GM13977 (cell line): ENCODE measurements at regions not wholly inside any gene's neighbourhood (a gene's known extent, or its start where the extent isn't known, plus 50 kb on each side); places are given as distances from the start of the nearest gene placed in this dataset.

Experiments used
- DNase-seq: peaks from one replicate; pipeline ENCODE4 v3.0.0; 2012; ENCODE audit warnings: low spot score
- CTCF ChIP-seq: IDR thresholded peaks from 2 replicates; pipeline ENCODE4 v1.5.1; 2012; ENCODE audit warnings: mild to moderate bottlenecking, control low read depth; ENCODE audit not compliant: insufficient read depth; ENCODE audit errors: extremely low read depth, missing control alignments
- in situ Hi-C: fragments of 300-500 bp; cut with MboI; formaldehyde crosslinking; loops from one replicate; pipeline ENCODE4 v1.12.0; 2022; ENCODE audit warnings: low sequenced_read_pairs, low pct_unique_long_range_greater_than_20kb, mixed read lengths, inconsistent platforms; ENCODE audit not compliant: unreplicated experiment

- no peak for DNase-seq
- TF ChIP-seq CTCF: no peak
- in situ Hi-C loops: no loop called here
Measured at GRCh38 chrX:39629001-39629400, 468.8 kb downstream of the BCOR start.

- no peak for TF ChIP-seq CTCF
- in situ Hi-C loops: no loop called here
- DNase-seq: no peak
Measured at GRCh38 chrX:39630344-39630743, 467.4 kb downstream of the BCOR start.

- no peak for DNase-seq
- TF ChIP-seq CTCF: no peak
- in situ Hi-C loops: no loop called here
Measured at GRCh38 chrX:39631276-39632229, 466.2 kb downstream of the BCOR start.

GRCh38 chrX:39633293-39633692, 464.5 kb downstream of the BCOR start:
- in situ Hi-C loops: no loop called here
- DNase-seq: no peak
- TF ChIP-seq CTCF: no peak

- in situ Hi-C loops: no loop called here
Measured at GRCh38 chrX:39636481-39636880, 461.3 kb downstream of the BCOR start.

GRCh38 chrX:39638526-39638925, 459.2 kb downstream of the BCOR start:
- no peak for DNase-seq
- in situ Hi-C loops: no loop called here

More at GRCh38 chrX:39636481-39636880, 461.3 kb downstream of the BCOR start:
- no peak for TF ChIP-seq CTCF
- no peak for DNase-seq

More at GRCh38 chrX:39638526-39638925, 459.2 kb downstream of the BCOR start:
- no peak for TF ChIP-seq CTCF
